ENCODE measurements at regions not wholly inside any gene's neighbourhood (a gene's known extent, or its start where the extent isn't known, plus 50 kb on each side); places are given as distances from the start of the nearest gene placed in this dataset.

GRCh38 chr2:15778529-15779219, 161.7 kb upstream of the MYCN start:
- no peak for DNase-seq
- peaks cover 0 to 5% (median 0%) of the 10 kb centered on the region in 3 donors for H3K27me3 ChIP-seq
- H3K27ac ChIP-seq: no peak overlapping the region
- no peaks in the 10 kb centered on the region for H3K9me3 ChIP-seq
- H3K36me3 ChIP-seq: no peaks in the 10 kb centered on the region
- no peaks in the 10 kb centered on the region for H3K4me1 ChIP-seq
- H3K4me3 ChIP-seq: no peak overlapping the region
- WGBS, 2 donors: 79 to 82% methylated on average over 7 of the region's 7 CpGs
- intact Hi-C loops (cut with DNase I): no loop called here
- TF ChIP-seq CTCF (IDR thresholded peaks at IDR 0.05): no peak
- TF ChIP-seq POLR2A (IDR thresholded peaks at IDR 0.05): no peak
- TF ChIP-seq POLR2AphosphoS5 (IDR thresholded peaks at IDR 0.05): no peak
- no peak for TF ChIP-seq EP300 (IDR thresholded peaks at IDR 0.05)

GRCh38 chr2:15779381-15780041, 160.8 kb upstream of the MYCN start:
- DNase-seq: no peak
- Histone ChIP-seq H3K9me3 (no peaks in the 10 kb centered on the region), H3K36me3 (no peaks in the 10 kb centered on the region), H3K27me3 (peaks cover 0 to 5% (median 1%) of the 10 kb centered on the region in 3 donors), H3K4me3 (no peak overlapping the region), H3K27ac (no peak overlapping the region), H3K4me1 (no peaks in the 10 kb centered on the region)
- intact Hi-C loops (cut with DNase I): no loop called here
- 90 to 96% methylated on average over 7 of the region's 7 CpGs for WGBS, 2 donors
- no peak for TF ChIP-seq CTCF (IDR thresholded peaks at IDR 0.05)
- no peak for TF ChIP-seq EP300 (IDR thresholded peaks at IDR 0.05)
- no peak for TF ChIP-seq POLR2AphosphoS5 (IDR thresholded peaks at IDR 0.05)
- no peak for TF ChIP-seq POLR2A (IDR thresholded peaks at IDR 0.05)

GRCh38 chr2:15780234-15780633, 160.1 kb upstream of the MYCN start:
- H3K27ac ChIP-seq: no peak overlapping the region
- peaks cover 0 to 5% (median 3%) of the 10 kb centered on the region in 3 donors for H3K27me3 ChIP-seq
- DNase-seq: no peak
- no peaks in the 10 kb centered on the region for H3K4me1 ChIP-seq
- H3K9me3 ChIP-seq: no peaks in the 10 kb centered on the region
- H3K36me3 ChIP-seq: no peaks in the 10 kb centered on the region
- H3K4me3 ChIP-seq: no peak overlapping the region
- TF ChIP-seq EP300 (IDR thresholded peaks at IDR 0.05) (no peak), CTCF (IDR thresholded peaks at IDR 0.05) (no peak), POLR2AphosphoS5 (IDR thresholded peaks at IDR 0.05) (no peak), POLR2A (IDR thresholded peaks at IDR 0.05) (no peak)
- intact Hi-C loops (cut with DNase I): no loop called here
- WGBS, 2 donors: 64 to 80% methylated on average over 7 of the region's 7 CpGs

GRCh38 chr2:15780912-15781574, 159.3 kb upstream of the MYCN start:
- DNase-seq: no peak
- intact Hi-C loops (cut with DNase I): no loop called here
- Histone ChIP-seq H3K36me3 (no peaks in the 10 kb centered on the region), H3K9me3 (no peaks in the 10 kb centered on the region), H3K4me1 (no peaks in the 10 kb centered on the region), H3K4me3 (no peak overlapping the region), H3K27me3 (peaks cover 0 to 5% (median 3%) of the 10 kb centered on the region in 3 donors), H3K27ac (no peak overlapping the region)
- WGBS, 2 donors: 69 to 86% methylated on average over 9 of the region's 9 CpGs
- TF ChIP-seq POLR2A (IDR thresholded peaks at IDR 0.05) (no peak), CTCF (IDR thresholded peaks at IDR 0.05) (no peak), POLR2AphosphoS5 (IDR thresholded peaks at IDR 0.05) (no peak), EP300 (IDR thresholded peaks at IDR 0.05) (no peak)

Data from sigmoid colon (tissue), 6 donors.